Parathyroid adenoma (tissue), 2 donors: ENCODE measurements at regions not wholly inside any gene's neighbourhood (a gene's known extent, or its start where the extent isn't known, plus 50 kb on each side); places are given as distances from the start of the nearest gene placed in this dataset.

Experiments
- H2AFZ ChIP-seq: fragments of 300-600 bp; sonication (generic); one replicate; pipeline ENCODE4 v1.7.0; 2017; ENCODE audit warnings: antibody characterized with exemption, mild to moderate bottlenecking
- H3K27ac ChIP-seq: fragments of 300-600 bp; sonication (generic); one replicate; pipeline ENCODE4 v1.7.0; 2017
- H3K27me3 ChIP-seq: fragments of 300-600 bp; sonication (generic); one replicate; pipeline ENCODE4 v1.7.0; 2017; ENCODE audit warnings: low read length; ENCODE audit not compliant: control insufficient read depth, insufficient read depth
- H3K36me3 ChIP-seq: fragments of 300-600 bp; sonication (generic); one replicate; pipeline ENCODE4 v1.7.0; 2017; ENCODE audit warnings: low read length; ENCODE audit not compliant: control insufficient read depth, insufficient read depth
- H3K4me1 ChIP-seq: fragments of 300-600 bp; sonication (generic); one replicate; pipeline ENCODE4 v1.7.0; 2017; ENCODE audit warnings: control low read depth
- H3K4me2 ChIP-seq: fragments of 300-600 bp; sonication (generic); one replicate; pipeline ENCODE4 v1.7.0; 2017; ENCODE audit warnings: low read length
- H3K4me3 ChIP-seq: fragments of 300-600 bp; sonication (generic); one replicate; pipeline ENCODE4 v1.7.0; 2017; ENCODE audit warnings: low read depth, low read length
- H3K79me2 ChIP-seq: fragments of 300-600 bp; sonication (generic); one replicate; pipeline ENCODE4 v1.7.0; 2017; ENCODE audit warnings: control low read depth
- H3K9ac ChIP-seq: fragments of 300-600 bp; sonication (generic); one replicate; pipeline ENCODE4 v1.7.0; 2017; ENCODE audit warnings: mild to moderate bottlenecking
- H3K9me3 ChIP-seq: fragments of 300-600 bp; sonication (generic); one replicate; pipeline ENCODE4 v1.7.0; 2017; ENCODE audit warnings: low read length; ENCODE audit not compliant: control insufficient read depth
- TF ChIP-seq, protein P1 (sequence below): fragments of 300-600 bp; sonication (generic); IDR thresholded peaks from one replicate; pipeline ENCODE4 v1.7.0; 2017; ENCODE audit warnings: antibody characterized with exemption, mild to moderate bottlenecking
- donor health status: primary hyperparathyroidism.

GRCh38 chr5:98606961-98607360 is 166.5 kb upstream of the RGMB start:
- Histone ChIP-seq H3K4me1 (no peaks in the 10 kb centered on the region), H3K4me2 (no peak overlapping the region)
- TF ChIP-seq, protein P1, sequence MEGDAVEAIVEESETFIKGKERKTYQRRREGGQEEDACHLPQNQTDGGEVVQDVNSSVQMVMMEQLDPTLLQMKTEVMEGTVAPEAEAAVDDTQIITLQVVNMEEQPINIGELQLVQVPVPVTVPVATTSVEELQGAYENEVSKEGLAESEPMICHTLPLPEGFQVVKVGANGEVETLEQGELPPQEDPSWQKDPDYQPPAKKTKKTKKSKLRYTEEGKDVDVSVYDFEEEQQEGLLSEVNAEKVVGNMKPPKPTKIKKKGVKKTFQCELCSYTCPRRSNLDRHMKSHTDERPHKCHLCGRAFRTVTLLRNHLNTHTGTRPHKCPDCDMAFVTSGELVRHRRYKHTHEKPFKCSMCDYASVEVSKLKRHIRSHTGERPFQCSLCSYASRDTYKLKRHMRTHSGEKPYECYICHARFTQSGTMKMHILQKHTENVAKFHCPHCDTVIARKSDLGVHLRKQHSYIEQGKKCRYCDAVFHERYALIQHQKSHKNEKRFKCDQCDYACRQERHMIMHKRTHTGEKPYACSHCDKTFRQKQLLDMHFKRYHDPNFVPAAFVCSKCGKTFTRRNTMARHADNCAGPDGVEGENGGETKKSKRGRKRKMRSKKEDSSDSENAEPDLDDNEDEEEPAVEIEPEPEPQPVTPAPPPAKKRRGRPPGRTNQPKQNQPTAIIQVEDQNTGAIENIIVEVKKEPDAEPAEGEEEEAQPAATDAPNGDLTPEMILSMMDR = no peak

GRCh38 chr5:98608052-98608451 is 165.4 kb upstream of the RGMB start:
- H3K36me3 ChIP-seq = no peaks in the 10 kb centered on the region
- H3K27me3 ChIP-seq = no peaks in the 10 kb centered on the region
- no peak overlapping the region for H3K4me3 ChIP-seq
- no peaks in the 10 kb centered on the region for H3K4me1 ChIP-seq
- no peaks in the 10 kb centered on the region for H3K9me3 ChIP-seq
- TF ChIP-seq, protein P1 = no peak
- H3K79me2 ChIP-seq = no peaks in the 10 kb centered on the region
- no peak overlapping the region for H3K27ac ChIP-seq
- H3K9ac ChIP-seq = no peak overlapping the region
- no peak overlapping the region for H2AFZ ChIP-seq
- H3K4me2 ChIP-seq = no peak overlapping the region

More at GRCh38 chr5:98606961-98607360, 166.5 kb upstream of the RGMB start:
- H3K79me2 ChIP-seq = no peaks in the 10 kb centered on the region
- no peaks in the 10 kb centered on the region for H3K9me3 ChIP-seq
- no peaks in the 10 kb centered on the region for H3K27me3 ChIP-seq
- no peak overlapping the region for H3K9ac ChIP-seq
- no peak overlapping the region for H3K4me3 ChIP-seq
- H3K27ac ChIP-seq = no peak overlapping the region
- H3K36me3 ChIP-seq = no peaks in the 10 kb centered on the region
- no peak overlapping the region for H2AFZ ChIP-seq

GRCh38 chr5:98614341-98614740 is 159.1 kb upstream of the RGMB start:
- Histone ChIP-seq H3K79me2 (no peaks in the 10 kb centered on the region), H3K9me3 (no peaks in the 10 kb centered on the region), H3K4me3 (no peak overlapping the region), H3K36me3 (no peaks in the 10 kb centered on the region), H3K4me1 (no peaks in the 10 kb centered on the region), H3K27me3 (no peaks in the 10 kb centered on the region), H3K27ac (no peak overlapping the region), H3K9ac (no peak overlapping the region), H2AFZ (no peak overlapping the region), H3K4me2 (no peak overlapping the region)
- TF ChIP-seq, protein P1 = no peak

DNA sequence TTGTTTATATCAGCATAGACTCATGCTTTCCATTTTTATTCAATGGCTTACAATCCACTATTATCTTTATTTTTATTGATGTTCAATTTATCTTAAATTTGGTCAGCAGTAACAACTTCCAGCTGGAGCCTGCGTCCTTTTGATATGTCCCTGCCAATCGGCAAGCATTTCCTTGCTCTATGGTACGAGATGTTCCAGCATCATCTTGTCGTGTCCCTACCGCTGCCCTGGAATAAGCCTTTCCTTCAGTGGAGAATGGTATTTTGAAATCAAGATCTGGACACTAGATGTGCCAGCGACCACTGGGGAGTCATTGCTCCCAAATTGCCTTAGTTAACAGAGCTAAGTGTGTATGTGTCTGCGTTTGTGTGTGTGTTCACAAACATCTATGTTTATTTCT is 151.6 kb upstream of the RGMB start:
- no peak overlapping the region for H3K4me3 ChIP-seq
- no peaks in the 10 kb centered on the region for H3K9me3 ChIP-seq
- no peaks in the 10 kb centered on the region for H3K79me2 ChIP-seq
- H3K27me3 ChIP-seq = no peaks in the 10 kb centered on the region
- no peak overlapping the region for H3K9ac ChIP-seq
- TF ChIP-seq, protein P1 = no peak
- no peaks in the 10 kb centered on the region for H3K36me3 ChIP-seq
- H3K4me1 ChIP-seq = no peaks in the 10 kb centered on the region
- no peak overlapping the region for H3K27ac ChIP-seq
- H2AFZ ChIP-seq = no peak overlapping the region
- no peak overlapping the region for H3K4me2 ChIP-seq

DNA sequence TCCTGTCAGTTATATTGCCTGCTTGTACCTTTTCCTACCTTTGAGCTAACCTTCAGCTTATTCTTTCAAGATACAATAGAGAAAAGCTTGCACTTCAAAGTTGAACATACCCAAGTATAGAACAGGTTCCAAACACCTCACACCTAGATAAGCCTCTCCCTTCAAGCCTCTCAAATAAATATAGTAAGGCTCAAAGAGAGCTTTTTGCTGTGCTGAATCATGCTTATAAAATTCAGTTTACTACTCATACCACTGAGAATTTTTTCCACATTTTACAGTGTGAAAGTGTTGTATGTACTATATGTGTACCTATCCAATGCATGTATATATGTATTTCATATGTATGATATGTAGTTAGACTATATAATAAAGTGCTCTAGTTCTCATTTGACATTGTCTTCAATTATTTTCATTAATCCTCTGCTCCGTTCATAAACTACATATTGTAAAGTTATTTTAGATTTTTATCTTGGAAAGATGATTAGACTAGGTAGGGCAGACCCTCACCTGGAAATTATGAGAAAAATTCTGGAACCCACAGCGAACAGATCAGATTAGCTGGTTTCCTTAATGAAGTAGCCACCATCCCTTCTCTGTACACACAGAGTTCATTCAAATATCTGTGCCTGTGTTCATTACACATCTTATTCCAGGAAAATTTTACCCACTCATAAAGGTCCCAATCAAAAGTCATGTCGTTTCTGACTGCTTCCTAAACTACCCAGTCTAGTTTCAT is 149.2 kb upstream of the RGMB start:
- Histone ChIP-seq H3K79me2 (no peaks in the 10 kb centered on the region), H3K4me3 (no peak overlapping the region), H3K4me1 (no peaks in the 10 kb centered on the region), H2AFZ (no peak overlapping the region), H3K27me3 (no peaks in the 10 kb centered on the region), H3K4me2 (no peak overlapping the region), H3K9ac (no peak overlapping the region), H3K27ac (no peak overlapping the region), H3K36me3 (no peaks in the 10 kb centered on the region), H3K9me3 (no peaks in the 10 kb centered on the region)
- TF ChIP-seq, protein P1 = no peak
